GM19025 (cell line): ENCODE measurements at regions not wholly inside any gene's neighbourhood (a gene's known extent, or its start where the extent isn't known, plus 50 kb on each side); places are given as distances from the start of the nearest gene placed in this dataset.

ENCODE experiments used
- ATAC-seq: cut with Tn5 transposase; IDR thresholded peaks from one replicate; pipeline ENCODE4 v1.9.1; 2021; ENCODE audit warnings: mild to moderate bottlenecking, low read depth, moderate library complexity; ENCODE audit not compliant: unreplicated experiment

DNA sequence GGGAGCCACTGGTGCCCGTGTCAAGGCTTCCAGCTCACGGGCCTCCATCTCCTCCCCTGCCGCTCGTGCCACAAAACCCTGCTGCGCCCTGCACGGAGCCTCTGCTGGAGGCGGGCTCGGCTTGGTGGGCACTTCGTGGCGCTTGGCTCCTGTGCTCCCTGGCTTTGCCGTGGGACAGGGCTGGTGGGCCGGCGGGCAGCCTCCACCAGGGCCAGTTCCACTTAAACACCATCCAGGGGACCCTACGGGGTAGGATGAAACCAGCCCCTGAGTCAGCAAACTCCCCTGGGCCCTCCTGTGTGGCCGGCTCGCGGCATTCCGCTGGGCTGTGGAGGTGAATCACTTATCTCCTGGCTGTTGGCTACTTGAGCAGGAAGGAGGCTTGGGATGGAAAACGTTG is 1304.6 kb downstream of the BRD1 start:
- no peak for ATAC-seq

DNA sequence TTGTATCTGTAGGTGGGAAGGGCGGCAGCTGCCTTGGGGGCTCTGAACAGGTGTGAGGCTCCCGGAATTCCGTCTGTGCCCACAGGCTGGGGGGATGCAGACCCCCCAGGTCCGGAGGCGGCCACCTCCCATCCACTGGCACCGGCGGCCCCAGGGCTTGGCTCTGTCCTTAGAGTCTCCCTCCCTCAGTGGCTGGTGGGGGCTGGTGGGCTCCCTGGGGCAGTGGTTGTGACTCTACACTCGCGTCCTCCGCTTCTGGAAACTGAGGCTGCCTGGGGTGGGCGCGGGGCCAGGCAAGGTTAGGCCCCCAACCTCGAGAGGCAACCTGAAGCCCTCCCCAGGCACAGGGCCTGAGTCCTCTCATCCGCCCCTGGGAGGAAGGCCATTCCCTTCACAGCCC is 1305.4 kb downstream of the BRD1 start:
- no peak for ATAC-seq

DNA sequence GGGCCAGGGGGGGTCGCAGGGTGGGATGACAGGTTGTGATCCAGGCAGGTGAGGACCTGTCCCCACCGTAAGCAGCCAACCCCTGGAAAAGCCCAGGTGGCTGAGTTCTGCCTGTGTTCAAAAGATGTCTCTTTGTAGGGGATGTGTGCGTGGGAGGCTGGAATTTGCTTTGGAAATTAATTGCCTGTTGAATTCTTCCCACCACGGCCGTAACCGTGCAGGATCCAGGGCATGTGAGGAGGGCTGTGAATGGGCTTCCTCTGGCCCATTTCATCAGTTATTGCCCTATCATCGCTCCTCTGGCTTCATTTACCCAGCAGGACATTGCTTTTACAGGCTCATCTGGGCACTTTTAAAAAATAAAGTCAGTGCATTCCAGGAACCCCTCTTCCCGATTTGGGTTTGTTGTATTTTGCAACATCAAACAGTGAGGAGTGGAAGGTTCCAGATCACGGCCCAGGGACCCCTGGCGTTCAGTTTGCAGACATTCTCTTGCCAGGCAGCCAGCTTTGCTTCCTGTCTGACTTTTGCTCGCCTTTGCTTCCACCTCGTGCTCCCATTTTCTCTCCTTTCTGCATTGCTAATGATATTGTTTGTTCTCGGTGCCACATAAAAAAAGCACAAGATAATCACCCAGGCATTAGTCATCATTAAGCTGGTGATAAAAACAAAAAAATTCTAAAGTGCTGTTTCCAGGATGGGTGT is 1306.6 kb downstream of the BRD1 start:
- no peak for ATAC-seq

DNA sequence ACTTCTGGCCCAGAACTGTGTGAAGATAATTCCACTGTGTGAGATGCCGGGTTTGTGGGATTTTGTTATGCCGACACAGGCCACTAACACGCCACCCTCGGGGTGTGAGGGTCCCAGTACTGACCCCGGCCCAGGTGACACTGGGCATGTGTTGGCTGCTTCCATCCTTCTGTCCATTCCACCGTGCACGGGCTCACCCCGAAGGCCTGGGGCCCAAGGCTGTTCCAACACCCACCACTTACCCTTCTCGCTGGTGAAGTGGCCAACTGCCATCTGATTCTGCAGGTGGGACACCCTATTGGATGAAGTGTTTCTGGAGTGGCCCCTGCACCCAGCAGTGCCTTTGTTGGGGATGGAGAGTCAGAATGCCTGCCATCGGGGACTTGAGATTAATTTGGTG is 1307.5 kb downstream of the BRD1 start:
- ATAC-seq = no peak

DNA sequence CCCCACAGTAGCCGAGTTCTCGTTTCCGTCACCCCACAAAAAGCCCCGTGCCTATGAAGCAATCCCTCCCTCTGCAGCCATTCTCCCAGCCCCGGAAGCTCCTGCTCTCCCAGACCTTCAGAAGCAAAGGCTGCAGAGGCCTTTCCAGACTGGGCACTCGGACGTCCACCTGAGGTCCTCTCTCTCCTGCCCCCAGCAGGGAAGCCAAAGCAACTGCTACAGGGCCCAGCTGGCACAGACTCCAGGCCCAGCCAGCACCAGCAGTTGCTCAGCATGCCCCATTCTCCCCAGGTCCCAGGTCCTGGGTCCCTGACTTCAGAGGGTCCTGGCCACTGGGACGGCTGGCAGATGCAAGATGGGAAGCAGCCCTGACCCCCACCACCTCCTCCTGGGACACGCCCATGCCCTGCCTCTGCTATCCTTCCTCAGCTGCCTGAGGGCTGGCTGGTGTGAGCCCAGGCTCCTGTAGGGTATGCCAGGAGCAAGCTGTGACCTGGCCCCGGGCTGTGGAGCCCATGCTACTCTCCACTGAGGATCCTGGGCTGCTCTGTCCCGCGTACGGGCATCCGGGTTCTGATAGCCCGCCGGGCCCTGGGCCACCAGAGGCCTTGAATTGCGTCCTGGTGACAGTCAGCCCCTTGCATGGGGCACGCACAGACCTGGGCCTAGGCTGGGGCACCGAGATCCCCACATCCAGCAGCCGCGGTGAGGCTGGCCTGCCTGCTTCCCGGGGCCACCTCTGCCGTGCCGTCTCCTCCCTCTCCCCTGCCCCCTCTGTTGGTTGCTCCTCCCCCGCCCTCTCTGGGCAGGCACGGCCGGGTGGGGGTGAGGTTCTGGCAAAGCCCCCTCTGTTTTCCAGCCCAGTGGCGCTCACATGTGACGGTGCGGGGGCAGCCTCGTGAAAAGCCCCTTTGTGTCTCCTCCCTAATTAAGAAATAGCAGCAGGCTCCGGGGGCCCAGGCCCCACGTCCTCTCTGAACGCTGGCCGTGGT is 1310.3 kb downstream of the BRD1 start:
- ATAC-seq = no peak

DNA sequence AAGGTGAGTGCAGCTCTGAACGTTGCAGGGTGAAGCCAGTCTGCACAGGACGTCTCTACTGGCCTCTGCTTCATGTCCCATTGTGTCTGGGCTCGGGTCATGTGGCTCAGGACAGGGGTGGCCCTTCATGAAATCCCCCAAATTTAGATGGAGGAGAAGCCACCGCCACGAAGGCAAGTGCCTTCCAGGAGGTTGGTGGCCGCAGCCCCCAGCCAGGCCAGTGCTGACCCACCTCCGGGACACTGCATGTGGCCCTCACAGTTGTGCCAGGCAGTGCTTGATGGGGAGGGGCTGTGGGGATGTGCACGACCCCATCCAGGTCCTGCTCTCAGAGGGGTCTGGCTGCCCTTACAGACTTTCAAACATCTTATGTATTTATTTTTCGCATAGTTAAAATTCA is 1311.1 kb downstream of the BRD1 start:
- ATAC-seq = no peak

DNA sequence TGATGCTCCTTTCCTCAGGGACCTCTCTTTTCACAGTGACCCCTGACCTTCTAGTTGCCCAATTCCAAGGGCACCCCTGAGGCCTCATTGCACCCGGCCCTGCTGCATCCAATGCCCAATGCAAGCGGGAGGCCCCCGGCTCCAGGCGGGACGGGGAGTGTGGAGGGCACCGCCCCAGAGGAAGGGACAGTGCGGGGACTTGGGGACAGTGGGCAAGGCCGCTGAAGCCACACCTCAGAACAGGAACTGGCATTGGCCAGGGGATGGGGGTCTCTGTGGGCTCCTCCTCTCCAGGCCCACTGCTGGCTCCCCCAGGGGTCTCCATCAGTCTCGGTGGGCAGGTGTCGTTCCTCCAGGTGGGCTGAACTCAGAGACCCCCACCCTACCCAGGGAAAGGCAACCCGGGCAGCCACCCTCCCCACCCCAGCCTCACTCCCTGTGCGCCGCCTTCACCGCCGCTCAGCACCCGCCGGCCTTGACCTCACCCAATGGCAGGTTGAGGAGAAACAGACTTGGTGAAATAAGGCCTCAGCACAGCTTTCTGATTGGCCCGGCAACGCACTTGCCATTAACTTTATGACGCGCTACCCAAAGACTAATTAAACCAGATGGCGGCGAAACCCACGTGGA is 1312.0 kb downstream of the BRD1 start:
- no peak for ATAC-seq

DNA sequence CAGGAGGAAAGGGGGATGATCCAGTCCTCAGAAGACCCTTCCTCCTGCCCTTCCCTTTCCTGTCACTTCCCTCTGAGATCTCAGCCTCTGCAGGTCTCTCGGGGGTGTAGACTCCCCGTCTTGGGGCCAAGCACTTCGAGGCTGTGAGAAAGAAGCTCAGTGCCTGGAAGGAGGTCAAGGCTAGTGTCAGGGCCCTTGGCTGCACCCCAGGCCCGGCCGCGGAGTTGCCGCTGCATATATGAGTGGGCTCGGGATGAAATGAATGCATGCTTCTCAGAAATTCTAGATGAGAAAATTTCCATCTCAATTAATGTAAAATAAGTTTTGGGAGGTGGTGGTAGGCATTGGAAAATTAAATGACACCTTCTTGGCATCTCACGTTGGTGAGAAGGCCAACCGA is 1313.7 kb downstream of the BRD1 start:
- no peak for ATAC-seq

DNA sequence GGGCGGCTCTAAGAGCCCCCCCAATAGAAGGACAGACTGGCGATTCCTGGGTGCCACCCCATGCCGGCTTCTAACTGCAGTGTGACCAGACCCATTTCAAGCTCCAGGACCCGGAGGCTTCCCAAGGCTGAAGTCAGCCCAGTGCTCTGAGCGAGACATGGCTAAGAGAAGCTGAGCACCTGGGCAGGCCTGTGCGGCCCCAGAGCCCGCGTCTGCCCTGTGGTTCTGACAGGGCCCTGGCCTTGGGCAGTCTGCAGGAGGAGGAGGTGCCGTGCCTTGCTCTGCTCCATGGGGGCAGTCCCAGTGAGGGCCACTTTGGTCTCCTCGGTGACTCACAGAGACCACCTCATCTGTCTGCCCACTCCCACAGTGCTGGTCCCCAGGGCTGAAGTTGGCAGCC is 1314.2 kb downstream of the BRD1 start:
- no peak for ATAC-seq

DNA sequence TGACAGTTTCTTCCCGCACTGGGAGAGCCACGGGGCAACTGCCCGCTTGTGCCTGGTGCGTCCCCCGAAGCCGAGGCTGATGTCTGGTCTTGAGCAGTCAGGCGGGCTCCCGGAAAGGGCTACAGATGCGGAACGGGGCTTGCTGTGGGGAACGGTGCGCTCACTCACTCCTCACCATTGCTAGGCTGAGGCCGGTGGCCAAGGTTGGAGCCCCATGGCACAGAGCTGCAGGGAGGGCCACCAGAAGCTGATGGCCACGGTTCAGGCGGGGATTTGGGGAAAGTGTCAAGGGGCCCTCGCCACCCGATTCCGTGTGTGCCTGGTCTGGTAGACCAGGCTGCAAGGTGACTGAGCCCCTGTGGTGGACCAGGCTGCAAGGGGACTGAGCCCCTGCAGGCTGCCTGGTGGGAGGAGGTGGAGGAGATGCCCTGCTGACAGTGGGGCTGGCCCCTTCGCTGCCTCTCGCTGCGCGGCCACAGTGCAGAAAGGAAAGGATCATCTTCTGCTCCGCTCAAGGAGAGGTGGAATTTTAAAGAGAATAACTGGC is 1315.8 kb downstream of the BRD1 start:
- no peak for ATAC-seq

DNA sequence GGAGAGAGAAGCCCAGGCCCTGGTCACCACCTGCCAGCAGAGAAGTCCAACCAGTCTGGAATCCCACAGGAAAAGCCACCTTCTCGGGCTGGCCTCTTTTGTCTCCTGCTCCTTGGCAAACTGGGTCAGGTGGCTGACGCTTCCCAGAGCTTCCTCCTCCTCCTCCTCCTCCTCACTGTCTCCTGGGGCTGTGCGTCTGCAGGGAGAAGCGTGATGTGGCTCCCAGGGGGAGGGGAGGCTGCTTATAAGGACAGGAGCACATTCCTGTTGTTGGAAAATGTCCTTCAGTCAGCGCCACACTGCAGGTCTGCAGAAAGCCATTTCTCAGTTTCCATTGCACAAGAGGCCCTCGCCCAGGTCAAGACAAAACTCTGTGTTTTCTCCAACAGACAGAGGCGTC is 1316.5 kb downstream of the BRD1 start:
- no peak for ATAC-seq

DNA sequence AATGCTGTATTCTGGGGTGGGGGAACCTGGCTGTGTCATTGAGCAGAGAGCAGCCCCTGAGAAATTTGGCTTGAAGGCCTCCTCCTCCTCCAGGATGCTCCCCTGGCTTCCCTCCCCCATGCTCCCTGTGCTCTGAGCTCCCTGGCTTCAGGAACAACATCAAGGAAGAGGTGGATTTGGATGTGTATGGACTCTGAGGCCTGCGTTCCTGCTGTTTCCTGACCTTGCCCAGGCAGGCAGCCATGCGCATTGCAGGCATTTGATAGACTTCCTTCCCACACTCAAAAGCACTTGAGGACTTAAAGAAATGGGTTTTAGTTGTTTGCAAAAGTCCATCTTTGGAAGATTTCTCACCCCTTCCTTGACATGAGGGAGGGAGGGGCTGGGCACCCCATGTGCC is 1317.1 kb downstream of the BRD1 start:
- ATAC-seq = no peak

DNA sequence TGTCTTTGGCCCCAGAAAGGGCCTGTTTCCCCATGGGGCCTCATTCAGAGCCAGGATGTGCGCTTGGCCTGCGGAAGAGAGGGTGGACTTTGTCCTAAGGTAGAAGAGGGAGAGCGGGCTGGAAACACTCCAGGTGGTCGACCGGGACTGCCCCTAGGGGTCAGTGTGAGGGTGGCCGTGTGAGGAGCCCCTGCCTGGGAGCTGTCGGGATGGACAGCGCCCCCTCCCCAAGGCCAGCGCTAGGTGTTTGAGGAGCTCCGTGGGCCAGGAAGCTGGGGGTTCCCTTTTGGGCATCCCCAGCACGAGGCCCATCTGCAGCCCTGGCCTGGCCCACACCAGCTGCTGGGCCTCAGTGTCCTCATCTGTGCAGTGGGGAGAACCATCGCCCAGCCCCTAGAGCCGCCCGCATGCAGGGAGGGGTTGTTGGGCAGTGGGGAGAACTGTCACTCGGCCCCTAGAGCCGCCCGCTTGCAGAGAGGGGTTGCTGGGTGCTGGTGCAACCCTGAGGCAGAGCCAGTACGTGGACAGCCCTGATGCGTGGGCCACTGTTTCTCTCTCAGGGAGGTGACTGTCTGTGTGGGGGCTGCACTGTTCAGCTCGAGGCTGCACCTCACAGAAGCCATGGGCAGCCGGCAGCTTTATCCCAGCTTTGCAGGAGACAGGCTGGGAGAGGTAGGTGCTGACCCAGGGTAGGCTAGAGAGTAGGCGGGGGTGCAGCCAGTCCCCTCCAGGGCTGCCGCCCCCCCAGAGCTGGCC is 1319.9 kb downstream of the BRD1 start:
- ATAC-seq = no peak

DNA sequence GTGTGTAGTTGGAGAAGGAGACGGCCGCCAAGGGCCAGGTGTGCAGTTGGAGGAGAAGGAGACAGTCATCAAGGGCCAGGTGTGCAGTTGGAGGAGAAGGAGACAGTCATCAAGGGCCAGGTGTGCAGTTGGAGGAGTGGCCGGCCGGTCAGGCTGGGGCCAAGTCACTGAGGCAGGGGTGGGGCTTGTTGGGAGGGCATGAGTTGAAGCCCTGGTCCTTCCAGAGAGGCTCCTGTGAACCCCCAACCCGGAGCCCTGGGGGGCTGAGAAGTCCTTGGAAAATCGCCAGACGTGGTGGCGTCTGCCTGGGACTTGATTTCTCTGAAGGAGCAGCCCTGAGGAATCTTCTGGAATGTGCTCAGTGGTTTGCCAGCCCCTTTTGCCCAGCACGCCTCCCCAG is 1320.5 kb downstream of the BRD1 start:
- no peak for ATAC-seq

DNA sequence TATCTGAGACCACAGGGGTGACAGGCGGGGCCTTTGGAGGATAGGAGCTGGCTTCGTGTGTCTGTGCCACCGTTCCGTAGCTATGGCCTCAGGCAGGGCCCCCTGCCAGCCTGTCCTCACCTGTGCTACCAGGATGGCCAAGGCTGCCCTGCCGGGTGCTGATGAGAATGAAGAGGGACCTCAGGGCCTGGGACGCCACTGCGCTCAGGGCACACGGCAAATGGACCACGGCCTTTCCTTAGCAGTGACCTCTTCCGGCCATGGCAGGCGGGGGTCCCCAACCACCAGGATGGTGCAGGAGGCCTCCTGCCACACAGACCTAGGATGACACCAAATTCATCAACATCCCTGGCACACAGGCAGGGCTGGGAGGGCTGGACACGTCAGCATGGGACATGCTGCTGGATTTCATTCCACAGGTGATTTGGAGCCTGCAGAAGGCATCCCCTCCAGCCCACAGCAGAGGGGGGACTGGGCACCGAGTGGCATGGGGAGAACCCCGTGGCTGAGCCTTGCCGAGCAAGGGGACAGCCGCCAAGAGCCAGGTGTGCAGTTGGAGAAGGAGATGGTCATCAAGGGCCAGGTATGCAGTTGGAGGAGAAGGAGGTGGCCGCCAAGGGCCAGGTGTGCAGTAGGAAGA is 1321.0 kb downstream of the BRD1 start:
- no peak for ATAC-seq

DNA sequence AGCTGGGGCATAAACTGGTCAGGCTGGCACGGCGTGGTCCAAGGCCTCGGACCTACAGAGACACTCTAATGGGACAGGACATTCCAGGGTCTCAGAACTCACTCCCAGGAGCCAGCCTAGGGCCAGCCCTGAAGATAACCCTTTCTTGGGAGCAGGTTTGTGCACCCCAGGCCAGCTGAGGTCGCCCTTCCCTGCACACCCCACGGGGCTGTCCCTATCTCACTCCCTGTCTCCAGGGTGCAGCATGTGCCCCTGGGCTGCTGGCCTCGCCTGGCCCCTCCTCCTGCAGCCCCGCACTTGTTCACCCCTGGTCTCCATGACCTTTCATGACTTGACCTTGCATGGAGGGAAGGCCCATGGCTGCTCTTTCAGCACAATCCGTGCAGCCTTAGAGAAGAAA is 1321.8 kb downstream of the BRD1 start:
- no peak for ATAC-seq

DNA sequence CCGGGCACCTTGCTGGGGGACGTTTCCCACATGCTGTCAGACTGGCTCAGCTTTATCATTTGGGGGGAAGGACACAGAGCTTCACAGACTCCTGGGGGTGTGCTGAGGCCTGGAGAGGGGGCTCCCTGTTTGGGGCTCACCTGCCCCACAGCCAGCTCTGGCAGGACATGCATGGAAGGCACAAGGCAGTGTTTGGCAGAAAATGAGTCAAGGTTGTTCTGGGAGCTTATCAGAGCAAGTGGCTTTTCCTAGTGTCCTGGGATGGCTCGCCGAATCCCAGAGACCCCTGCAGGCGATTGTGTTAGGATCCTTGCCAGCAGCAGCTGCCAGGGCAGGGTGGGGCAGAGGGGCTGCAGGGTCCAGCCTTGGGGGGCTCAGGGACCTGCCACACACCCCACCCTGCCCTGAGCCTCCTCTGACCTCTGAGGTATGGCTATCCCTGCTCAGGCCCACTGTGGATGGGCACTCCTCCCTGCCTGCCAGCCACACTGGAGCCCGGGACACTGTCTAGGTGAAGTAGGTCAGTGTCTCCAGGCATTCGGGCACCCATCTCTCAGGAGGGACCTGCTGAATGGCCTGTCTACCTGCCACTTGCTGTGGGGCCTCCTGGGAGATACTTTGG is 1323.0 kb downstream of the BRD1 start:
- ATAC-seq = no peak

DNA sequence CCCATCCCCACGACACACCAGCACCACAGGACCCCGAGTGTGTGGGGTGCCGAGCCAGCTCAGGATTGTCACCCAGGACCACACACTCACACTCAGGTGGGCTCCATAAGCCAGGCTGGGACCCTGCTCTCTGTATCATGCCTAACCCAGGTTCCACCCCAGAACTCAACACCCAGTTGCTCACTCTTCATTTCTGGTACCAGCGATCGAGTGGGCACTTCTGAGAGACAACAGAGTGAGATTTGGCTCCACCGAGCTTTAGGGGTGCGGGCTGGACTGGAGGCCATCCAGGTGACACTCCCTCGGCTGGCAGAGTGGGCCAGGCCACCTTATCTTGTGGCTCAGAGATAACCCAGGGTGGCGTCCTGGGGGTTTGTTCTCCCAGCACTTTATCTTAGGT is 1323.8 kb downstream of the BRD1 start:
- no peak for ATAC-seq

DNA sequence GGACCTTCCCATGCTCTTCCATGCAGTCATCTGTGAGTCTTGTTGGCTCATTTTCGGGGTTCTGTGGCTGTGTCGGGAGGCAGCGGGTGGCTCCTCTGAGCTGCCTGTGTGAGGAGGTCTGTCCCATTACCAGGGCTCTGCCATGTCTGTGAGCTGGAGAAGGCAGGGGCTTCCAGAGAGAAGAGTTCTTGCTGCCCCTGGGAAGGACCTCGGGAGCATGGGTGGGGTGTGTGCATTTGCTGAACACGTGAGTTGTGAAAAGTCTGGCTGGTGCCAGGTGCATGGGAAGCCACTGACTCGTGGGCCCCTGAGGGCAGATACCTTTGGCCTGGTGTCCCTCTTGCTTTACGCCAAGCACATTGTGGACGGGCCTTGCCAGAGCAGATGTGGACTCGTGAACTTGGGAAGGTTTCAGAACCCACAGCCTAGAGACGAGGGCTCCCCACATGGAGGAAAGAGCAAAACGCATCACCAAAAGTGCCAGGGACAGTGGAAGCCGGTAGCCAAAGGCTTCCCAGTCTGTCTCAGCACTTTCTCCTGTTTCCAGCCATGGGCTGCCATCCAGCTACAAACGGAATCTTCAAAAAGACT is 1324.5 kb downstream of the BRD1 start:
- no peak for ATAC-seq
